Uterus (tissue), 2 donors: ENCODE measurements at regions not wholly inside any gene's neighbourhood (a gene's known extent, or its start where the extent isn't known, plus 50 kb on each side); places are given as distances from the start of the nearest gene placed in this dataset.

ENCODE experiments used
- CTCF ChIP-seq, 4 experiments: fragments of 200-600 bp in 2 of 4; fragments of 450-650 bp in 2 of 4; sonication (generic) in 2 of 4; IDR thresholded peaks; one replicate each; pipeline ENCODE4 v1.5.1; 2016 to 2019; ENCODE audit warnings: antibody characterized with exemption in 4 of 4, mild to moderate bottlenecking in 2 of 4, moderate library complexity in 1 of 4
- POLR2A ChIP-seq, 2 donors: fragments of 450-650 bp; IDR thresholded peaks; one replicate each; pipeline ENCODE4 v1.6.1; 2016; ENCODE audit warnings: antibody characterized with exemption in 2 of 2, mild to moderate bottlenecking in 1 of 2, moderate library complexity in 1 of 2

DNA sequence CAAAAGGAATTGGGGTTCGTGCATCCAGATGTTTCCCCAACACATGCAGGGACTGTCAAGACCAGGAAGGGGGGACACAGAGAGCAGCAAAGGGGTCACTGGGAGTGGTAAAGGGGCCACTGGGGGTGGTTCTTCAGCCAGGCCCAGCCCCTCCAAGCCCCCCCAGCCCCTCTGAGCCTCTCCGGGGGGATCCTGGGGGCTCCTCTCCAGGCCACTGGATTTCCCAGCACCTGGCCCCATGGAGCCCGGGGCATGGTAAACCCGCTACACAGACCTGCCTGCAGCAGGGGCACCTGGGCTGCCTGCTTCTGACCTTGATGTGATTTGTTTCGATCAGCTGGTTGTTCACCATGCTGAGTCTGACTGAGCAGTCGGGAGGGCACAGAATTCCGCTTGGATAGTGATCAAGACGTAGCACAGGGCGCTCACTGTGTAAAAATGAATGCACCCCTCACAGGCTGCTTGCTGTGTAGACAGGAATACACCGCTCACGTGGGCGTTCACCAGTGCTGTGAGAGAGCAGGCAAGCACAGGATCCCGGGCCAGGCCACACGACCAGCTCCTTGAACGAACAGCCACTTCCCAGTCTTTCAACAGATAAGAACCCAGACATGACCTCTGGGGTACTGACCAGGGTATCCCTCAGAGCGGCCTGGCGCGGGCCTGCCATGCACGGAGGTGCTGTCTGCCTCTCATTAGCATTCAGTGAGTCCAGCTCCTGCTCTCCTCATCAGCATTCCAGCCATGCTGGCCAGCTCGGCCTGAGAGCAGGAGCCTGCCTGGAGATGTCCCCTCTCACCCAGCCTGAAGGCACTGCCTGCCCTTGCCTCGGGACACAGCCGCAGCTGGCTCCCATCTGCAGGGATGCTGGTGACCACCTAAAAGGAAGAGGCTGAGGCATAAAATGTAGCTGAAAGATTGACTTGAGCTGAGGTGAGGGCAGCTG, 73.3 kb upstream of the OTOS start:
- TF ChIP-seq CTCF (IDR thresholded peaks at IDR 0.05) (no peak), POLR2A (IDR thresholded peaks at IDR 0.05) (no peak)
